ENCODE measurements at regions not wholly inside any gene's neighbourhood (a gene's known extent, or its start where the extent isn't known, plus 50 kb on each side); places are given as distances from the start of the nearest gene placed in this dataset.
A peak's percentile ranks its signal among the peaks of the same experiment; 100 is the strongest.
"Not testable (repeated sequence)": the region's sequence is repeated elsewhere in the genome, so short reads cannot be mapped to it uniquely, and the experiment has no call there.

GRCh38 chr1:610538-610937, 75.9 kb downstream of the OR4F16 start:
- H4K20me1 ChIP-seq (replicated peaks; ENCODE audit: insufficient read depth); H3K27ac ChIP-seq (ENCODE audit: low read depth); H2AFZ ChIP-seq; H3K4me1 ChIP-seq (ENCODE audit: insufficient read depth); H3K79me2 ChIP-seq (replicated peaks; ENCODE audit: insufficient read depth); H3K4me2 ChIP-seq; H3K27me3 Mint-ChIP-seq (ENCODE audit: insufficient read depth, low read depth, poor library complexity); H3K36me3 Mint-ChIP-seq (ENCODE audit: low read depth); ATAC-seq; H3K9me3 Mint-ChIP-seq; H3K4me3 Mint-ChIP-seq; H3K27me3 ChIP-seq (ENCODE audit: insufficient read depth); H3F3A ChIP-seq (replicated peaks; ENCODE audit: low read depth); H3K9me2 ChIP-seq (ENCODE audit: insufficient read depth); H3K27ac Mint-ChIP-seq; H3K36me3 ChIP-seq (ENCODE audit: insufficient read depth); DNase-seq (ENCODE audit: low spot score); H3K4me1 Mint-ChIP-seq; H3K4me3 ChIP-seq: not testable (repeated sequence)
- TF ChIP-seq CTCF (conservative IDR thresholded peaks at IDR 0.05; ENCODE audit: low read depth in 2 of 2), result peak in 1 of 2 experiments; percentile 31; a peak in 1 of 4 replicates

GRCh38 chr1:609161-609560, 77.3 kb downstream of the OR4F16 start:
- not testable (repeated sequence) for H3K79me2 ChIP-seq (replicated peaks; ENCODE audit: insufficient read depth); H3K27ac ChIP-seq (ENCODE audit: low read depth); H3K27me3 ChIP-seq (ENCODE audit: insufficient read depth); H3K9me3 Mint-ChIP-seq; H4K20me1 ChIP-seq (replicated peaks; ENCODE audit: insufficient read depth); H3F3A ChIP-seq (replicated peaks; ENCODE audit: low read depth); H3K4me1 Mint-ChIP-seq; H2AFZ ChIP-seq; DNase-seq (ENCODE audit: low spot score); H3K36me3 ChIP-seq (ENCODE audit: insufficient read depth); H3K4me2 ChIP-seq; H3K4me1 ChIP-seq (ENCODE audit: insufficient read depth); H3K4me3 ChIP-seq; ATAC-seq; H3K27me3 Mint-ChIP-seq (ENCODE audit: insufficient read depth, low read depth, poor library complexity); H3K27ac Mint-ChIP-seq; H3K36me3 Mint-ChIP-seq (ENCODE audit: low read depth); H3K4me3 Mint-ChIP-seq; H3K9me2 ChIP-seq (ENCODE audit: insufficient read depth)

GRCh38 chr1:605279-605678, 81.2 kb downstream of the OR4F16 start:
- not testable (repeated sequence) for H3K4me3 ChIP-seq; H3K4me3 Mint-ChIP-seq; H3K27ac ChIP-seq (ENCODE audit: low read depth); H3K27me3 ChIP-seq (ENCODE audit: insufficient read depth); H4K20me1 ChIP-seq (replicated peaks; ENCODE audit: insufficient read depth); H3F3A ChIP-seq (replicated peaks; ENCODE audit: low read depth); H3K4me1 Mint-ChIP-seq; H3K9me2 ChIP-seq (ENCODE audit: insufficient read depth); H3K4me1 ChIP-seq (ENCODE audit: insufficient read depth); H3K36me3 Mint-ChIP-seq (ENCODE audit: low read depth); DNase-seq (ENCODE audit: low spot score); H3K27me3 Mint-ChIP-seq (ENCODE audit: insufficient read depth, low read depth, poor library complexity); H3K4me2 ChIP-seq; ATAC-seq; H3K79me2 ChIP-seq (replicated peaks; ENCODE audit: insufficient read depth); H2AFZ ChIP-seq; H3K27ac Mint-ChIP-seq; H3K36me3 ChIP-seq (ENCODE audit: insufficient read depth); H3K9me3 Mint-ChIP-seq

GRCh38 chr1:588211-588610, 98.2 kb downstream of the OR4F16 start:
- not testable (repeated sequence) for H3K27me3 Mint-ChIP-seq (ENCODE audit: insufficient read depth, low read depth, poor library complexity); H3K9me3 Mint-ChIP-seq

More at GRCh38 chr1:588211-588610, 98.2 kb downstream of the OR4F16 start:
- not testable (repeated sequence) for H3K4me3 ChIP-seq; H3K4me3 Mint-ChIP-seq; H3K9me2 ChIP-seq (ENCODE audit: insufficient read depth); H3K27ac Mint-ChIP-seq; H4K20me1 ChIP-seq (replicated peaks; ENCODE audit: insufficient read depth); H3K36me3 ChIP-seq (ENCODE audit: insufficient read depth); H3K27ac ChIP-seq (ENCODE audit: low read depth); DNase-seq (ENCODE audit: low spot score); H3K27me3 ChIP-seq (ENCODE audit: insufficient read depth); ATAC-seq; H3K79me2 ChIP-seq (replicated peaks; ENCODE audit: insufficient read depth); H3K36me3 Mint-ChIP-seq (ENCODE audit: low read depth); H2AFZ ChIP-seq; H3F3A ChIP-seq (replicated peaks; ENCODE audit: low read depth); H3K4me2 ChIP-seq; H3K4me1 ChIP-seq (ENCODE audit: insufficient read depth); H3K4me1 Mint-ChIP-seq

Measured in GM23338 (cell line).